GM12878 (cell line): ENCODE measurements at regions not wholly inside any gene's neighbourhood (a gene's known extent, or its start where the extent isn't known, plus 50 kb on each side); places are given as distances from the start of the nearest gene placed in this dataset.

Experiments
- ATAC-seq: fragments of 200-7000 bp; cut with Tn5 transposase; 3 replicates; pipeline ENCODE4 v1.9.1; 2020; ENCODE audit warnings: mild to moderate bottlenecking, moderate library complexity
- BruUV-seq: library from RNA; stranded (reverse); fragments of 400-500 nt; replicated peaks from 2 replicates; lab custom pipeline; 2021; lab: Mats Ljungman, UMichigan
- CTCF ChIA-PET: fragments of 300-600 bp; sonication (Branson Sonifier 250); formaldehyde crosslinking; extraction: SDS; loops from one replicate; lab custom pipeline; 2021; ENCODE audit warnings: inconsistent platforms; lab: Yijun Ruan, JAX
- POLR2A ChIA-PET: fragments of 350-600 bp; formaldehyde crosslinking; extraction: SDS; loops from one replicate; lab custom pipeline; 2021; ENCODE audit warnings: inconsistent platforms; lab: Charles Lee
- RAD21 ChIA-PET: fragments of 300-600 bp; sonication (Branson Sonifier 250); formaldehyde crosslinking; loops from one replicate; lab custom pipeline; 2023; ENCODE audit warnings: antibody characterized with exemption; ENCODE audit not compliant: unreplicated experiment; lab: Charles Lee
- SMC1A ChIA-PET: fragments of 300-600 bp; sonication (Branson Sonifier 250); formaldehyde crosslinking; loops from one replicate; lab custom pipeline; 2023; ENCODE audit not compliant: unreplicated experiment, uncharacterized antibody; lab: Charles Lee
- DNase-seq: peaks from one replicate; pipeline ENCODE4 v3.0.0-alpha.2; 2011; ENCODE audit warnings: low read depth, low spot score
- FAIRE-seq: peaks from 3 replicates; lab custom pipeline; 2011; peaks lifted over from hg19 to GRCh38; lab: Jason Lieb, UNC
- H2AFZ ChIP-seq: 2 replicates; pipeline ENCODE4 v1.6.0; 2011; ENCODE audit warnings: low read depth, low read length, control low read depth; ENCODE audit not compliant: control insufficient read depth
- H3K27ac ChIP-seq: 2 replicates; pipeline ENCODE4 v1.5.1; 2011; ENCODE audit warnings: control low read depth; ENCODE audit not compliant: control insufficient read depth, insufficient read depth
- H3K27me3 ChIP-seq, 2 experiments: replicated peaks in 1 of 2; 2 replicates each; pipeline versions ENCODE4 v1.6.0 to v1.6.1; 2011; ENCODE audit warnings: low read length in 1 of 2; ENCODE audit not compliant: control insufficient read depth in 2 of 2, insufficient read depth in 2 of 2
- H3K36me3 ChIP-seq, 2 experiments: 2 replicates each; pipeline ENCODE4 v1.5.1; 2011; ENCODE audit warnings: low read length in 1 of 2; ENCODE audit not compliant: control insufficient read depth in 2 of 2, insufficient read depth in 2 of 2
- H3K4me1 ChIP-seq: 2 replicates; pipeline ENCODE4 v1.6.1; 2011; ENCODE audit warnings: mild to moderate bottlenecking, low read length, moderate library complexity, mixed read lengths; ENCODE audit not compliant: control insufficient read depth, insufficient read depth
- H3K4me2 ChIP-seq: 2 replicates; pipeline ENCODE4 v1.6.0; 2011; ENCODE audit warnings: control low read depth; ENCODE audit not compliant: control insufficient read depth, insufficient read depth
- H3K4me3 ChIP-seq: fragments of 200-600 bp; sonication (generic); 2 replicates; pipeline ENCODE4 v1.5.1; 2016
- H3K79me2 ChIP-seq: 2 replicates; pipeline ENCODE4 v1.6.0; 2011; ENCODE audit warnings: low read length; ENCODE audit not compliant: control insufficient read depth, insufficient read depth
- H3K9ac ChIP-seq: 2 replicates; pipeline ENCODE4 v1.8.0; 2011; ENCODE audit warnings: low read length, control low read depth, mixed read lengths; ENCODE audit not compliant: control insufficient read depth, insufficient read depth
- H3K9me3 ChIP-seq: replicated peaks from 3 replicates; pipeline ENCODE4 v1.5.1; 2011; ENCODE audit warnings: mild to moderate bottlenecking, low read length; ENCODE audit not compliant: control insufficient read depth, insufficient read depth
- H4K20me1 ChIP-seq: 2 replicates; pipeline ENCODE4 v1.6.0; 2011; ENCODE audit not compliant: control insufficient read depth, insufficient read depth
- ATF7 ChIP-seq: fragments of 450-650 bp; IDR thresholded peaks from 2 replicates; pipeline ENCODE4 v1.6.1; 2016; ENCODE audit warnings: low read depth, mild to moderate bottlenecking
- MYC ChIP-seq: IDR thresholded peaks from 2 replicates; pipeline ENCODE4 v1.6.1; 2011; ENCODE audit warnings: mild to moderate bottlenecking, low read length, moderate library complexity, inconsistent platforms; ENCODE audit not compliant: insufficient read depth, insufficient replicate concordance, insufficient read length, severe bottlenecking
- NFYA ChIP-seq: IDR thresholded peaks from 2 replicates; pipeline ENCODE4 v1.6.1; 2011; ENCODE audit warnings: low read depth, mild to moderate bottlenecking, low read length, improper control_type of control experiment, borderline replicate concordance
- NKRF ChIP-seq: fragments of 450-650 bp; conservative IDR thresholded peaks from 2 replicates; pipeline ENCODE4 v1.6.1; 2017; ENCODE audit warnings: mild to moderate bottlenecking, moderate library complexity
- POU2F2 ChIP-seq: IDR thresholded peaks from 3 replicates; pipeline ENCODE4 v1.6.1; 2011; ENCODE audit warnings: low read depth, mild to moderate bottlenecking, low read length, borderline replicate concordance
- RBBP5 ChIP-seq: fragments of 200-600 bp; sonication (generic); conservative IDR thresholded peaks from 2 replicates; pipeline ENCODE4 v1.6.1; 2016
- SIN3A ChIP-seq: IDR thresholded peaks from 2 replicates; pipeline ENCODE4 v1.6.1; 2012; ENCODE audit warnings: low read depth, low read length, improper control_type of control experiment
- SIX5 ChIP-seq: IDR thresholded peaks from 2 replicates; pipeline ENCODE4 v1.6.1; 2011; ENCODE audit warnings: mild to moderate bottlenecking, low read depth, low read length, moderate library complexity; ENCODE audit not compliant: severe bottlenecking
- TCF7 ChIP-seq: IDR thresholded peaks from 2 replicates; pipeline ENCODE4 v1.6.1; 2014; ENCODE audit warnings: antibody characterized with exemption, borderline replicate concordance
- WRNIP1 ChIP-seq: IDR thresholded peaks from 2 replicates; pipeline ENCODE4 v1.6.1; 2011; ENCODE audit warnings: low read depth, low read length, improper control_type of control experiment, borderline replicate concordance
- YY1 ChIP-seq: IDR thresholded peaks from 2 replicates; pipeline ENCODE4 v1.6.1; 2011; ENCODE audit warnings: low read depth, mild to moderate bottlenecking, low read length
- ZBTB11 ChIP-seq: fragments of 450-650 bp; formaldehyde crosslinking; IDR thresholded peaks from 2 replicates; pipeline ENCODE4 v1.5.0; 2022; ENCODE audit warnings: mild to moderate bottlenecking, missing genetic modification characterization
- ZNF687 ChIP-seq: fragments of 450-650 bp; IDR thresholded peaks from 2 replicates; pipeline ENCODE4 v1.6.1; 2017; ENCODE audit warnings: mild to moderate bottlenecking, moderate library complexity
- WGBS: methylation state at CpG from one replicate; pipeline ENCODE4 v1.1.6; 2016; ENCODE audit warnings: low lambda C conversion rate; ENCODE audit not compliant: insufficient replicate concordance, insufficient coverage; ENCODE audit errors: missing lambda C conversion rate; 5-methylcytosine and 5-hydroxymethylcytosine counted together
- in situ Hi-C: fragments of 300-500 bp; cut with MboI; formaldehyde crosslinking; loops from 9 replicates; pipeline ENCODE4 v1.14.3; 2018; ENCODE audit warnings: mixed read lengths
- intact Hi-C: fragments of 100-400 bp; cut with micrococcal nuclease; formaldehyde crosslinking; loops from one replicate; pipeline ENCODE4 v1.14.2; 2022; ENCODE audit not compliant: unreplicated experiment

- TF ChIP-seq ZBTB11: no peak
These were observed 1685.1 kb downstream of the RPA4 start (continued) for GRCh38 chrX:98568795-98569194.

GRCh38 chrX:98605941-98606340, 1722.2 kb downstream of the RPA4 start:
- no TSS peak for BruUV-seq
- WGBS: 38% methylated on average over 1 of the region's 1 CpG
- CTCF ChIA-PET: no interaction called here
- no peak for TF ChIP-seq WRNIP1
- no peak for TF ChIP-seq NKRF
- TF ChIP-seq TCF7: no peak
- no peak for TF ChIP-seq SIN3A
- TF ChIP-seq ATF7: no peak
- no peak for TF ChIP-seq YY1
- no peak for TF ChIP-seq RBBP5
- TF ChIP-seq POU2F2: no peak
- no peak for TF ChIP-seq NFYA
- no peak for TF ChIP-seq SIX5
- no peak for TF ChIP-seq ZNF687
- TF ChIP-seq MYC: no peak

More at GRCh38 chrX:98605941-98606340, 1722.2 kb downstream of the RPA4 start:
- no peaks in the 10 kb centered on the region for H3K79me2 ChIP-seq
- no peaks in the 10 kb centered on the region for H3K9me3 ChIP-seq
- no peak overlapping the region for H2AFZ ChIP-seq
- H4K20me1 ChIP-seq: no peaks in the 10 kb centered on the region
- ChIA-PET SMC1A (no interaction called here), POLR2A (no interaction called here), RAD21 (no interaction called here)
- H3K4me1 ChIP-seq: no peaks in the 10 kb centered on the region
- no peak for FAIRE-seq
- intact Hi-C loops (no loop called here), in situ Hi-C loops (no loop called here)
- ATAC-seq: no peak
- H3K4me2 ChIP-seq: no peak overlapping the region
- H3K27me3 ChIP-seq: no peaks in the 10 kb centered on the region
- no peak overlapping the region for H3K27ac ChIP-seq
- H3K9ac ChIP-seq: no peak overlapping the region
- no peak overlapping the region for H3K4me3 ChIP-seq
- no peaks in the 10 kb centered on the region for H3K36me3 ChIP-seq
- DNase-seq: no peak
